DOHH2 (cell line): ENCODE measurements at regions not wholly inside any gene's neighbourhood (a gene's known extent, or its start where the extent isn't known, plus 50 kb on each side); places are given as distances from the start of the nearest gene placed in this dataset.

ENCODE experiments used
- H3F3A ChIP-seq: fragments of 200-600 bp; sonication (generic), shearing (Covaris generic); 2 replicates; pipeline ENCODE4 v1.6.0; 2016; ENCODE audit warnings: antibody characterized with exemption, mild to moderate bottlenecking; ENCODE audit not compliant: control insufficient read depth, insufficient read depth
- H3K27ac ChIP-seq: fragments of 200-600 bp; sonication (generic); 2 replicates; pipeline ENCODE4 v1.5.1; 2014; ENCODE audit warnings: low read depth, mild to moderate bottlenecking, low read length, moderate library complexity
- H3K27me3 ChIP-seq: fragments of 200-600 bp; sonication (generic); 2 replicates; pipeline ENCODE4 v1.6.1; 2014; ENCODE audit warnings: mild to moderate bottlenecking, low read length, mixed read lengths; ENCODE audit not compliant: control insufficient read depth
- H3K36me3 ChIP-seq: fragments of 200-600 bp; sonication (generic); 2 replicates; pipeline ENCODE4 v1.6.1; 2014; ENCODE audit warnings: mild to moderate bottlenecking, low read length, moderate library complexity, mixed read lengths; ENCODE audit not compliant: control insufficient read depth
- H3K4me1 ChIP-seq: fragments of 200-600 bp; sonication (generic); 2 replicates; pipeline ENCODE4 v1.6.1; 2014; ENCODE audit warnings: mild to moderate bottlenecking, low read length, mixed read lengths; ENCODE audit not compliant: control insufficient read depth
- H3K4me2 ChIP-seq: fragments of 200-600 bp; sonication (generic); 2 replicates; pipeline ENCODE4 v1.6.0; 2014; ENCODE audit warnings: mild to moderate bottlenecking, low read length, moderate library complexity
- H3K4me3 ChIP-seq: fragments of 200-600 bp; sonication (generic); 2 replicates; pipeline ENCODE4 v1.5.1; 2014; ENCODE audit warnings: mild to moderate bottlenecking, low read length, mixed read lengths
- H3K79me2 ChIP-seq: fragments of 200-600 bp; sonication (generic); 2 replicates; pipeline ENCODE4 v1.6.1; 2014; ENCODE audit warnings: mild to moderate bottlenecking, low read length, mixed read lengths; ENCODE audit not compliant: control insufficient read depth
- H3K9me2 ChIP-seq: fragments of 200-600 bp; sonication (generic); replicated peaks from 2 replicates; pipeline ENCODE4 v1.6.1; 2014; ENCODE audit warnings: mild to moderate bottlenecking, low read length, mixed read lengths; ENCODE audit not compliant: control insufficient read depth
- H3K9me3 ChIP-seq: fragments of 200-600 bp; sonication (generic); 2 replicates; pipeline ENCODE4 v1.6.1; 2014; ENCODE audit warnings: antibody characterized with exemption, low read length, mixed read lengths; ENCODE audit not compliant: control insufficient read depth, insufficient read depth
- H4K20me1 ChIP-seq: fragments of 200-600 bp; sonication (generic); 2 replicates; pipeline ENCODE4 v1.6.0; 2014; ENCODE audit warnings: low read depth, mild to moderate bottlenecking, antibody characterized with exemption, low read length, moderate library complexity; ENCODE audit not compliant: control insufficient read depth, insufficient read depth
- EZH2phosphoT487 ChIP-seq: fragments of 200-600 bp; sonication (generic); IDR thresholded peaks from 2 replicates; pipeline ENCODE4 v1.6.1; 2017; ENCODE audit warnings: borderline replicate concordance, mild to moderate bottlenecking, antibody characterized with exemption, low read length, moderate library complexity, mixed read lengths
- TF ChIP-seq, protein P1 (sequence below): fragments of 200-600 bp; sonication (generic); IDR thresholded peaks from one replicate; pipeline ENCODE4 v1.5.1; 2014; ENCODE audit warnings: antibody characterized with exemption, mild to moderate bottlenecking, low read depth, low read length; ENCODE audit not compliant: poor library complexity, severe bottlenecking

DNA sequence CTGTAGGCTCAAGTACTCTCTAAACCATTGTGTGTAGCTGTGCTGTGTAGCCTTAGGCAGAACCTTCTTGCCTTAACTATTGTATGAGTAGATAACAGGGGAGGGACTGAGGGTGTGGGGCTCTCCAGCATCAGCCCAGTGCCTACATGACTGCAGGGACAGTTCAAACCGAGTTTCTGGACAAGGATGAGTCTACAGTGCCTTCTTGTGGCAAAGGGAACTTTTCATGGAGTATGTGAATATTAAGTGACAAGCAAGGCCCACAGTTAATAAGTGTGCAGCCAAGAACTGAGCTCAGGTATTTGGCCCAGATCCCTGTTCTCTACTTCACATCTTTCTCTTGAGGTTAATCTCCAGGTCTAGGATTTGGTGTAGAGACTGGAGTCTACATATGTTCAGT lies 424.4 kb upstream of the LARGE1 start:
- H3K27me3 ChIP-seq, result no peaks in the 10 kb centered on the region
- H3F3A ChIP-seq, result no peaks in the 10 kb centered on the region
- no peaks in the 10 kb centered on the region for H3K9me2 ChIP-seq
- H3K36me3 ChIP-seq, result no peaks in the 10 kb centered on the region
- H3K4me3 ChIP-seq, result no peak overlapping the region
- H3K9me3 ChIP-seq, result no peaks in the 10 kb centered on the region
- TF ChIP-seq EZH2phosphoT487, result no peak
- TF ChIP-seq, protein P1, sequence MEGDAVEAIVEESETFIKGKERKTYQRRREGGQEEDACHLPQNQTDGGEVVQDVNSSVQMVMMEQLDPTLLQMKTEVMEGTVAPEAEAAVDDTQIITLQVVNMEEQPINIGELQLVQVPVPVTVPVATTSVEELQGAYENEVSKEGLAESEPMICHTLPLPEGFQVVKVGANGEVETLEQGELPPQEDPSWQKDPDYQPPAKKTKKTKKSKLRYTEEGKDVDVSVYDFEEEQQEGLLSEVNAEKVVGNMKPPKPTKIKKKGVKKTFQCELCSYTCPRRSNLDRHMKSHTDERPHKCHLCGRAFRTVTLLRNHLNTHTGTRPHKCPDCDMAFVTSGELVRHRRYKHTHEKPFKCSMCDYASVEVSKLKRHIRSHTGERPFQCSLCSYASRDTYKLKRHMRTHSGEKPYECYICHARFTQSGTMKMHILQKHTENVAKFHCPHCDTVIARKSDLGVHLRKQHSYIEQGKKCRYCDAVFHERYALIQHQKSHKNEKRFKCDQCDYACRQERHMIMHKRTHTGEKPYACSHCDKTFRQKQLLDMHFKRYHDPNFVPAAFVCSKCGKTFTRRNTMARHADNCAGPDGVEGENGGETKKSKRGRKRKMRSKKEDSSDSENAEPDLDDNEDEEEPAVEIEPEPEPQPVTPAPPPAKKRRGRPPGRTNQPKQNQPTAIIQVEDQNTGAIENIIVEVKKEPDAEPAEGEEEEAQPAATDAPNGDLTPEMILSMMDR, result no peak
- no peak overlapping the region for H3K27ac ChIP-seq
- H3K79me2 ChIP-seq, result no peaks in the 10 kb centered on the region
- no peaks in the 10 kb centered on the region for H4K20me1 ChIP-seq
- no peaks in the 10 kb centered on the region for H3K4me1 ChIP-seq
- H3K4me2 ChIP-seq, result no peak overlapping the region

GRCh38 chr22:34354071-34354817 lies 434.0 kb upstream of the LARGE1 start:
- H3K4me1 ChIP-seq, result no peaks in the 10 kb centered on the region
- no peaks in the 10 kb centered on the region for H4K20me1 ChIP-seq
- no peak overlapping the region for H3K27ac ChIP-seq
- TF ChIP-seq, protein P1, result no peak
- no peak for TF ChIP-seq EZH2phosphoT487
- no peaks in the 10 kb centered on the region for H3F3A ChIP-seq
- H3K36me3 ChIP-seq, result no peaks in the 10 kb centered on the region
- H3K27me3 ChIP-seq, result no peaks in the 10 kb centered on the region
- H3K9me3 ChIP-seq, result no peaks in the 10 kb centered on the region
- H3K9me2 ChIP-seq, result no peaks in the 10 kb centered on the region
- no peak overlapping the region for H3K4me2 ChIP-seq
- no peak overlapping the region for H3K4me3 ChIP-seq
- H3K79me2 ChIP-seq, result no peaks in the 10 kb centered on the region

DNA sequence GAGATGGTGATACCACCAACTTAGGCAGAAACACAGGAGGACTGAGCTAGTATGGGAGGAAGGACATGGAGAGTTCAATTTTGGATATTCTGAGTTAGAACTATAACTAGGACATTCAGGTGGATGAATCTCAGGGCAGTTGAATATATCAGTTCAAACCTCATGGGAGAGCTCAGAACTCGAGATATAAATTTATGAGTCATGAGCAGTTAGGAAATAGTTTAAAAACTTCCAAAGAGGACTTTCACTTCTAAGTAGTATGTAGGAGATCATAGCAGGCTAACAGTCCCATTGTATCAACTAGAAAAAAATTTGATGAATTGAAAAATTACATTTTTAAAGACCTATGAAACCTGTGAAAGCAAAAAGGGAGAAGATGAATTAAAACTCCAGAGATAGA lies 436.2 kb upstream of the LARGE1 start:
- H3K9me3 ChIP-seq, result no peaks in the 10 kb centered on the region
- H3K27me3 ChIP-seq, result no peaks in the 10 kb centered on the region
- H3K27ac ChIP-seq, result no peak overlapping the region
- no peak overlapping the region for H3K4me2 ChIP-seq
- TF ChIP-seq EZH2phosphoT487, result no peak
- TF ChIP-seq, protein P1, result no peak
- no peaks in the 10 kb centered on the region for H3K79me2 ChIP-seq
- H3K36me3 ChIP-seq, result no peaks in the 10 kb centered on the region
- H3K4me3 ChIP-seq, result no peak overlapping the region
- H3K9me2 ChIP-seq, result no peaks in the 10 kb centered on the region
- H3F3A ChIP-seq, result no peaks in the 10 kb centered on the region
- no peaks in the 10 kb centered on the region for H4K20me1 ChIP-seq
- H3K4me1 ChIP-seq, result no peaks in the 10 kb centered on the region
